HL-60 (cell line): ENCODE measurements at regions not wholly inside any gene's neighbourhood (a gene's known extent, or its start where the extent isn't known, plus 50 kb on each side); places are given as distances from the start of the nearest gene placed in this dataset.

Source experiments
- DNase-seq, 2 experiments: peaks; one replicate each; pipeline ENCODE4 v3.0.0-alpha.2; 2010 to 2020; ENCODE audit warnings: low read depth in 1 of 2, low spot score in 1 of 2
- H3K27ac ChIP-seq: fragments of 250-450 bp; sonication (Bioruptor Pico); replicated peaks from 2 replicates; pipeline ENCODE4 v1.5.1; 2020; ENCODE audit warnings: mild to moderate bottlenecking, moderate library complexity
- H3K27me3 ChIP-seq: fragments of 250-450 bp; sonication (Bioruptor Pico); 2 replicates; pipeline ENCODE4 v1.5.1; 2021; ENCODE audit warnings: mild to moderate bottlenecking, moderate library complexity; ENCODE audit not compliant: insufficient read depth, poor library complexity, severe bottlenecking
- H3K4me3 ChIP-seq: replicated peaks from 2 replicates; pipeline ENCODE4 v1.5.1; 2011; ENCODE audit warnings: mild to moderate bottlenecking, control low read depth, low read length; ENCODE audit not compliant: insufficient read depth
- CTCF ChIP-seq: IDR thresholded peaks from one replicate; pipeline ENCODE4 v1.5.1; 2011; ENCODE audit warnings: low read length, control low read depth, inconsistent platforms; ENCODE audit not compliant: insufficient read depth
- GABPA ChIP-seq: IDR thresholded peaks from 2 replicates; pipeline ENCODE4 v1.6.1; 2012; ENCODE audit warnings: low read depth
- POLR2AphosphoS5 ChIP-seq: IDR thresholded peaks from 2 replicates; pipeline ENCODE4 v1.6.1; 2012; ENCODE audit warnings: low read depth
- REST ChIP-seq: IDR thresholded peaks from 2 replicates; pipeline ENCODE4 v1.6.1; 2012; ENCODE audit warnings: low read depth; ENCODE audit not compliant: insufficient replicate concordance
- SPI1 ChIP-seq: IDR thresholded peaks from 2 replicates; pipeline ENCODE4 v1.6.1; 2012; ENCODE audit warnings: low read depth, mild to moderate bottlenecking, borderline replicate concordance

- DNase-seq = no peak
- no peak for TF ChIP-seq POLR2AphosphoS5
- TF ChIP-seq SPI1 = no peak
- TF ChIP-seq REST = no peak
- TF ChIP-seq CTCF = no peak
- TF ChIP-seq GABPA = no peak
- H3K27me3 ChIP-seq = no peaks in the 10 kb centered on the region
- H3K4me3 ChIP-seq = no peak overlapping the region
- H3K27ac ChIP-seq = no peak overlapping the region
Observed at GRCh38 chr19:13705201-13705600, 59.1 kb upstream of the MRI1 start.

- no peak for DNase-seq
- TF ChIP-seq REST (no peak), GABPA (no peak), SPI1 (no peak), CTCF (no peak), POLR2AphosphoS5 (no peak)
- no peak overlapping the region for H3K4me3 ChIP-seq
- H3K27me3 ChIP-seq = no peaks in the 10 kb centered on the region
- H3K27ac ChIP-seq = no peak overlapping the region
Observed at GRCh38 chr19:13701624-13702023, 62.7 kb upstream of the MRI1 start.

GRCh38 chr19:13700621-13701020 is 63.7 kb upstream of the MRI1 start:
- no peak overlapping the region for H3K27ac ChIP-seq
- TF ChIP-seq CTCF = no peak
- no peak for TF ChIP-seq REST
- no peak overlapping the region for H3K4me3 ChIP-seq
- no peaks in the 10 kb centered on the region for H3K27me3 ChIP-seq
- DNase-seq = no peak
